HG03175 (cell line): ENCODE measurements at regions not wholly inside any gene's neighbourhood (a gene's known extent, or its start where the extent isn't known, plus 50 kb on each side); places are given as distances from the start of the nearest gene placed in this dataset.

Experiments
- ATAC-seq: cut with Tn5 transposase; IDR thresholded peaks from one replicate; pipeline ENCODE4 v1.9.1; 2021; ENCODE audit warnings: mild to moderate bottlenecking, moderate library complexity; ENCODE audit not compliant: unreplicated experiment

- no peak for ATAC-seq
Observed at GRCh38 chr17:70624211-70624610, 454.9 kb downstream of the KCNJ2 start.

DNA sequence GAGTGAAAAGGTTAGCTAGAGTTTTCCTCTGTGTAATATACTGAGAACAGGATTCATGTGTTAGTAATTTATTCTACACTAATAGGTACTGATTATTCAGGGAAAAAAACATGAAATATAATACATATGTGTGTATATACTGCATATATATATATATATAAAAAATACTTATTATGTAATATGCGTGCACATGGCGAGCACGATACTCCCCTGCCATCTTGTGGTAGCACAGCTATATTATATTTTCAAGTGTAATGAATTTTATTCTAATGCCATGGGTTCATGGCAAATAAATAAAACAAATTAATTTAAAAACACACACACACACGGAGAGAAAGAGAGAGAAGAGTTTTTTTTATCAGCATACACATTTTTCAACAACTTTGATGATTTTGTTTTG is 460.6 kb downstream of the KCNJ2 start:
- ATAC-seq: no peak

GRCh38 chr17:70636517-70637133 is 467.3 kb downstream of the KCNJ2 start:
- peak; percentile 59 for ATAC-seq

DNA sequence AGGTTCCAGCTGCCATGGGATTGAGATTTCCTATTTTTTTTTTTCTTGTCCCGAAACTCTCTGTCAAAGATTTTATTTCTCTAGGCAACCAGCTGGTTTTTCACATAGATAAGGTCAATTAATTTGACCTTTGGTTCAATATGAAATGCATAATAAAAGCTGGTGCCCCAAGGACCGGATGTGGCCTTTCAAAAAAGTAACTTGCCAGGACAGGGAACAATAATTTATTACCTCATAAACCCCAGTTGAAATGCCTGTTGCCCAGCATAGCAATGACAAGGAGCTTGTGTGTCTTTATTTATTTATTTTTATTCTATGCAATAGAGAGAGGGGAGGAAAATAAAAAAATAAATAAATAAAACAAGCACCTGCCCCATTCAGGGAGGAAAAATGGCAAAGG is 472.7 kb downstream of the KCNJ2 start:
- no peak for ATAC-seq

- ATAC-seq: no peak
Observed at GRCh38 chr17:70644096-70644495, 474.8 kb downstream of the KCNJ2 start.

- ATAC-seq: no peak
Observed at GRCh38 chr17:70646673-70647072, 477.3 kb downstream of the KCNJ2 start.

- no peak for ATAC-seq
Observed at GRCh38 chr17:70648166-70648565, 478.8 kb downstream of the KCNJ2 start.

- ATAC-seq: no peak
Observed at GRCh38 chr17:70653850-70654249, 484.5 kb downstream of the KCNJ2 start.

- ATAC-seq: no peak
Observed at GRCh38 chr17:70654706-70655105, 485.4 kb downstream of the KCNJ2 start.

GRCh38 chr17:70655176-70655958 is 486.0 kb downstream of the KCNJ2 start:
- peak; percentile 75 for ATAC-seq

DNA sequence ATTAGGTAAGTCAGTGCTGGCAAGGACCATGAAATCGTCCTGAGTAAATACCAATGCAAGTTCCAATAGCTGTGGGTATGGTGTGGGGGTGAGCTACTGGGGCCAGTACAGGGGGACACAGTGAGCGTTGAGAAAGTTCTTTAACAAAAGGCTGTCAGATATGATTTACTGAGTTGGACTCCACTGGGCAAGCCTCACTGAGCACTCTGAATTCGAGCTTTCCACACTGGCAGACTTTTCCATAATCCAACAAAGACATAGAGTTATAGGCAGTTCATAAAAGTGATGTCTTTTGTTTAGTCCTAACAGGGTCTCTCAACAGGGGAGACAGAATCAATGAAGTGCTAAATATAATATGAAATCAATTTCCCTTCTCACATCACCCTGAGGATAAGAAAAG is 489.0 kb downstream of the KCNJ2 start:
- ATAC-seq: no peak

DNA sequence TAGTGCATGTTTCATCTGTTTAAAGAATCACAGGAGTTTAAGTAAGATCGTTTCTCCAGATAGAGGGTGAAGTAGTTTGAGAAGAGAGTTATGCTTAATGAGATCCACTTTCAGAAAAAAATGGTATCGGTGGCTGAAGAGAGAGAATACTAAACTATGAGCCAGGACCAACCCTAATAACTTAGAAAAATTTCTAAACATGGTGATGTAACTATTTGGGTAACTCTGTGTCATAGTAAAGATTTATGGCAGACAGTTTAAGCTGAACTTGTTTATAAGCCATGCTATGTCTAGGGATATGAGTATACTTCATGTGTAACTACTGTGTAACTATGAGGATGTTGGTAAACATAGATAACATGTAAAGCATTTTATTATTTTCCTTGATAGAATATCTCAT is 489.5 kb downstream of the KCNJ2 start:
- no peak for ATAC-seq

GRCh38 chr17:70661342-70662222 is 492.2 kb downstream of the KCNJ2 start:
- ATAC-seq: no peak

DNA sequence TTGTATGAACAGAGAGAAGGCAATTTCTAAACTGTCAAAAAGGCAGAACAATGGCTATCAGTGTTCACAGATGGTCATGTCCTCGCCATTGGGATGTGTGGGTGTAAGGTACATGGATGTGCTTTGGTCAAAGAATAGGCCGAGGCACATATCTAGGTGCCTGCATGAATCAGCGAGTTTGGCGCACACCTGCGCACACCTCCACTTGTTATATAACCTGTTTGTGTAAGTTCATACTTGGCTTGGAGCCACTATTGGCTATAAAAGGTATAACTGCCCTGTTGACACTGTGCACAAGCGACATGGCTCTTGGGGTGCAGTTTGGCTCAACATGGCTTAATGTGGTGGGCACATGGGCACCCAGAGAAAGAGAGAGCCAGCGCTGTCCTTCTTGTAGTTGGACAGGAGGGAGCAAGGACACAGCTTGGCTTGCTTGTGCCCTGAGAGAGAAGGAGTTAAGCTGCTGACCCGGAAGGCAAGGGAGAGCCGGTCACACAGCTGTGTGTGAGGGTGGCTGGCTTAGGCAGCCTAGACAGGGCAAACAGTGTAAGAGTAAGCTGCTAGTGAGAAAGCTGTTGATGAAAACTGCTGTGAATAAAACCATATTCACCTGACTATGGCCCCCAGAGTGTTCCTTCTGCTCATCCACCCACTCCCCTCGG is 499.1 kb downstream of the KCNJ2 start:
- no peak for ATAC-seq

GRCh38 chr17:70668938-70669778 is 499.8 kb downstream of the KCNJ2 start:
- no peak for ATAC-seq

- no peak for ATAC-seq
Observed at GRCh38 chr17:70674061-70674460, 504.7 kb downstream of the KCNJ2 start.

DNA sequence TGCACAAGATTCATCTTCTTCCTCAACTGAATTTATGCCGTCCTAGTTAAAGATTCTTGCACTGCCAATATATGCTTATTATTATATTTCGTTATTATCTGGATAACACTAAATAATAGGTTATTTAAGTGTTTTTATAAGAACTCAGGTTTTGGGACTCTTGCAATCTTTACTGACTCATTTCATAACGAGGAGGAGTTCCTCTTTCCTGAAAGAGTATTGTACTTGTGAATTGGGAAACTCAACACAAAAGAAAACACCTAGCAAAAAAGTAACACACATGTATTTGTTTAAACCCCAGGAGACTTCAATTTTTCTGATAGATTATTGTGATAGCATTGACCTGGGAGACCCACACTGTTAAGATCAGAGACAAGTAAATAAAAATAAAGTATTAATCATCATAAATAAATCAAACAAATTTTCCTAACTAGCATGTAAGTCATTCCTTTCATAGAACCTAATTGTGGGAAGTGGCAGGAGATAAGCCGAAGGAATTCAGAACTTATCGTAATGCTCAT is 505.8 kb downstream of the KCNJ2 start:
- no peak for ATAC-seq

DNA sequence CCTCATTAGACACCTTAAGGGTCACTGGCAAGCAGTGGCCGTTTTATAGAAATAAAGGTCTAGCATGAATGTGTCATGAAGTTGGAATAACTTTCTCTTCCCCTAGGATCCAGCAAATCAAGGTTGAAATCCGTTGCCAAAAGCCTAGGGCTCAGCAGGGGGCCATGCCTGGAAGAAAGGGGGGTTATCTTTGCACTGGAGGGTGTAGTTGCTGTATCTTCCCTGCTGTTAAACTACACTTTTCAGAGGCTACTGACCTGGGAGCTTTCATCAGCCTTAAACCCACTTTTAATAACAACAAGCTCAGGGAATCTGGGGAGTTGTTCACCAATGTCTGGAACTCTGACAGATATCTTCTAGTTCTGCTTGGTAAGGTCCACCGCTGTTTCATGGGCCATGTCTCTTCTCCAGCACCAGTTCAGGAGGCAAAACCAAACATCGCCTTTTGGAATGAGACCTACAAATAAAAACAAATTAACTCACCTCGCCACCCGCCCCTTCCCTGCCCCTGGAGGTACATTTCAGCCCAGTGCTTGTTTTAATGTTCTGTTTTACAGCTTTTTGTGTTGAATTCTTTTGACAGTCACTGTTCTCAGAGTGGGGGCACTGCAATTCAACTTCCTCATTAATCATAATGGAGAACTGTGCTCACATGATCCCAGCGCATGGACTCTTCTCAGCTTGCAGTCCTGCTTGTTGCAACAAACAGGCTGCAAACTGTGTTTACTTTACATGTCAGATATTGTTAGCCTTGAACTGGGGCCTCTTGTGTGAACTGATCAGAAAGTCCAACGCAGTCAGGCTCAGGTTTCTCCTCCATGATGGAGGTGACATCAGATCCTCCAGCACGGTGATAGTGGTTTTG is 508.7 kb downstream of the KCNJ2 start:
- ATAC-seq: no peak

DNA sequence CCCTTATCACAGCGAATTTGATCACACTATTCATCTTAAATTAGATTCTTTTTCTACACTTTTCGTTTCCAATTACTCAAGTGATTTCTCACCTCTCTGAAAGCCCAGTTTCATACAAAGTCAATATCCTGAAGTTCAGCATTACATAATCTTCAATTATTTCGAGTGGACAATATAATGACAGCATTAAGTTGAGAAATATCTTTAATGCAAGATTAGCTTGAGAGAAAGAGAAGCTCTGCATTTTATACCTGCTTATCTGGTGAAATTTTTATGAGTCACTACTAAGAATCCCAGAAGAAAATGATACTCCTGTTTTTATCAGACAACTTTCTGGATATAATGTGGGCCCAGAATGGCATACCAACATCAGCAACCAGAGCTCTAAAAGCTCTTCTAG is 509.6 kb downstream of the KCNJ2 start:
- ATAC-seq: no peak
